ENCODE measurements at regions not wholly inside any gene's neighbourhood (a gene's known extent, or its start where the extent isn't known, plus 50 kb on each side); places are given as distances from the start of the nearest gene placed in this dataset.
A peak's percentile ranks its signal among the peaks of the same experiment; 100 is the strongest.

DNA sequence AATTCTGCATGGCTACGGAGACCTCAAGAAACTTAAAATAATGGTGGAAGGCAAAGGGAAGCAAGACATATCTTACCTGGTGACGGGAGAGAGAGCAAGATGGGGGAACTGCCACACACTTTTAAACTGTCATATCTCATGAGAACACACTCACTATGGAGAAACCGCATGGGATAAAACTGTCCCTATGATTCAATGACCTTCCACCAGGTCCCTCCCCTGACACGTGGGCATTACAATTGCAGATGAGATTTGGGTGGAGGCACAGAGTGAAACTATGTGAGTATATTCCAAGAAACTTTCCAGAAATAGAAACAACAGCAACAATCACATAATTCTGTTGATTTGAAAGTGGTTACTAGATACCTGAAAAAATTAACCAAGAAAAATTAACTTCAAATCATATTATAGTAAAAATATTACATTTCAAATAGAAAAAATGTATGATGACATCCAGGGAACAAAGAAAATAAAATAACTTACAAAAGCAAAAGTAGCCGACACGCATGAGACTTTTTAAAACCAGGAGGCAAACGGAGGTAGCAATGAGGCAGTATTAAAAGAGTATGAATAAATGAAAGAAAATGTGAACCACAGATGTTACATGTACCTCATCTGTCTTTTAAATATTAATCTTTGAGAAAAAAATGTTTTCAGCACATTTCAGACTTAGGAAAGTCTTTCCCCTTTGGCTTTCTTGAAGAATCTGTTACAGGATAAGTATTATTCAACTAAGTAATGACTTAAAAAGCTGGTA, 879.5 kb downstream of the TECRL start:
- Histone ChIP-seq H3K27me3 (no peaks in the 10 kb centered on the region), H3K4me2 (no peak overlapping the region), H3K36me3 (no peaks in the 10 kb centered on the region), H3K9me3 (no peaks in the 10 kb centered on the region), H3K4me3 (no peak overlapping the region), H3K9ac (no peak overlapping the region), H4K20me1 (no peaks in the 10 kb centered on the region), H3K27ac (no peak overlapping the region), H3K4me1 (no peaks in the 10 kb centered on the region)
- TF ChIP-seq Cebpa-rat (IDR thresholded peaks at IDR 0.05), result no peak

DNA sequence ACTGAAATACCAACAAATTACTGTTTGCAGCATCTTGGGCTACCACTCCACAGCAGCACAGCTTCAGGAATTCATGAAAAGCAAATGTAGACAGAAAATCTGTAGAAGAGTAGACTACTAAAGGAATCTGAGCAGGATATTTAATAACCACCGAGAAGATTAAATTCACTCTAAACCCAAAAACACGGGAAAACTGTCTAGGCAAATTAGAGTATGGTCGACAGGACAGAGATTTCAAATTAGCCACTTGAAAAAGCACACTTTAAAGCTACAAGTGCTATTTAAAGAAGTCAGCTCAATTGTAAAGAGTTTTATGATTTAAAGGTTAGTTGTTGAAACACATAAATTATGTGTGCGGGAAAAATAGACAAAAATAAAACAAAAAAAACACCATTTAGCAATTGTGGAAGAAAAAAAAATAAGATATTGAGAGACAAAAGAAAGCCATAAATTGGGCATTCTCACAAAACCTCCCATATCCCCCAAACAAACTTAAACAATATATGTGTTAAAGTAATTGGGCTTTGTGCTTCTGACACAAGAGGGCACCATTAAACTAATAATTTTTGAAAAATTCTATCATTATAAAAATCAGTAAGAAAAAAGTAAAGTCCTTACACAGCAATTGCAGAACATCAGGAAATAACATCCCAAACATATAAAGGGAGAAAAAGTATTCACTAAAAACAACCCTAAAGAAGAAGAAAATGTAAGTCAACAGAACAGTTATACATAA, 880.8 kb downstream of the TECRL start:
- Histone ChIP-seq H4K20me1 (no peaks in the 10 kb centered on the region), H3K9ac (no peak overlapping the region), H3K9me3 (no peaks in the 10 kb centered on the region), H3K27me3 (no peaks in the 10 kb centered on the region), H3K27ac (no peak overlapping the region), H3K36me3 (no peaks in the 10 kb centered on the region), H3K4me2 (no peak overlapping the region), H3K4me1 (no peaks in the 10 kb centered on the region), H3K4me3 (no peak overlapping the region)
- TF ChIP-seq Cebpa-rat (IDR thresholded peaks at IDR 0.05), result no peak

DNA sequence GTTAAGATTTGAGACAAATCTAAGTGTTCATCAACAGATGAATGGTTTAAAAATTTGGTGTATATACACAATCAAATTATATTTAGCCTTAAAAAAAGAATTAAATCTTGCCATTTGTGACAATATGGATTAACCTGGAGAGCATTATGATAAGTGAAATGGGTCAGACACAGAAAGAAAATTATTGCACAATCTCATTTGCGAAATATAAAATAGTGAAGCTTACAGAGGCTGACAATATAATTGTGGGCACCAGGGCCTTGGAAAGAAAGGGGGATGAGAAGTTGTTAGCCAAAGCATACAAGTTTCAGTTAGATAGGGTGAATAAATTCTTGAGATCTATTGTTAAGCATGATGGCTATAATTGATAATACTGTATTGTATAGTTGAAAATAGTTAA, 883.0 kb downstream of the TECRL start:
- H3K36me3 ChIP-seq, result no peaks in the 10 kb centered on the region
- H3K9me3 ChIP-seq, result no peaks in the 10 kb centered on the region
- peak; percentile 48; the same call in 1 of the 2 replicates for TF ChIP-seq Cebpa-rat (IDR thresholded peaks at IDR 0.05)
- H3K4me1 ChIP-seq, result no peaks in the 10 kb centered on the region
- no peak overlapping the region for H3K27ac ChIP-seq
- H3K9ac ChIP-seq, result no peak overlapping the region
- no peak overlapping the region for H3K4me3 ChIP-seq
- no peaks in the 10 kb centered on the region for H3K27me3 ChIP-seq
- no peaks in the 10 kb centered on the region for H4K20me1 ChIP-seq
- no peak overlapping the region for H3K4me2 ChIP-seq

DNA sequence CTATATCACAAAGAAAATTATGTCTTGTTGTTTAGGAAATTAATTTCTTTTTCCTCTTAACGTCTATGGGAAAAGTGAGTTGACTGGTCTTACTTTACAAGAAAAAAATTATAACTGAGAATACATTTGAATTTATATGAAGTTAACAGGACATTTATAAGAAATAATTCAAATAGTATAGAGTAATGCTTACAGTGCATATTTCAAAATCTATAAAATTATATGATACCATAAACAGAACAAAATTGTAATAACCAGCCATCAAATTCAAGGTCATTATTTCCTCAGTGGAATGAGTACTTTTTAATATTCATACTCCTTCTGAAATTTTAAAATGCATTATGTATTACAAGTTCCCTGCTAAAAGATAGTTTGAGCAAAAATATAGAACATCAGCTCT, 884.5 kb downstream of the TECRL start:
- TF ChIP-seq Cebpa-rat (IDR thresholded peaks at IDR 0.05), result no peak
- no peak overlapping the region for H3K4me2 ChIP-seq
- H3K4me1 ChIP-seq, result no peaks in the 10 kb centered on the region
- H3K4me3 ChIP-seq, result no peak overlapping the region
- no peaks in the 10 kb centered on the region for H3K9me3 ChIP-seq
- no peaks in the 10 kb centered on the region for H4K20me1 ChIP-seq
- H3K9ac ChIP-seq, result no peak overlapping the region
- no peak overlapping the region for H3K27ac ChIP-seq
- H3K36me3 ChIP-seq, result no peaks in the 10 kb centered on the region
- no peaks in the 10 kb centered on the region for H3K27me3 ChIP-seq

DNA sequence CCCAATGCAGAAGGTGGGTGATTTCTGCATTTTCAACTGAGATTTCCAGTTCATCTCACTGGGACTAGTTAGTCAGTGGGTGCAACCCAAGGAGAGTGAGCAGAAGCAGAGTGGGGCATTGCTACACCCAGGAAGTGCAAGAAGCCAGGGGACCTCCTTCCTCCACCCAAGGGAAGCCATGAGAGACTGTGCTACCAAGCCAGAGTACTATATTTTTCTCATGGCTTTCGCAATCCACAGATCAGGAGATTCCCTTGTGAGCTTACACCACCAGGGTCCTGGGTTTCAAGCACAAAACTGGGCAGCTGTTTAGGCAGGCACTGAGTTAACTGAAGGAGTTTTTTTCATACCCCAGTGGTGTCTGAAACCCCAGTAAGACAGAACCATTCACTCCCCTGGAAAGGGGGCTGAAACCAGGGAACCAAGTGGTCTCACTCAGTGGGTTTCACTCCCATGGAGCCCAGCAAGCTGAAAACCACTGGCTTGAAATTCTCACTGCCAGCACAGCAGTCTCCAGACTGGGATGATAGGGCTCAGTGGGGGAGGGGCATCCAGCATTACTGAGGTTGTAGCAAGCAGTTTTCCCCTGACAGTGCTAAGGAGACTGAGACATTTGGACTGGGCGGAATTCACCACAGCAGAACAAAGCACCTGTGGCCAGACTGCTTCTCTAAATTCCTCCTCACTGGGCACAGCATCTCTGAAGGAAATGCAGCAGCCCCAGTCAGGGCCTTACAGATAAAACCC, 903.4 kb downstream of the TECRL start:
- Histone ChIP-seq H3K4me2 (no peak overlapping the region), H3K4me3 (no peak overlapping the region), H3K27me3 (no peaks in the 10 kb centered on the region), H3K4me1 (no peaks in the 10 kb centered on the region), H4K20me1 (no peaks in the 10 kb centered on the region), H3K9me3 (no peaks in the 10 kb centered on the region), H3K9ac (no peak overlapping the region), H3K36me3 (no peaks in the 10 kb centered on the region), H3K27ac (no peak overlapping the region)
- TF ChIP-seq Cebpa-rat (IDR thresholded peaks at IDR 0.05), result no peak

DNA sequence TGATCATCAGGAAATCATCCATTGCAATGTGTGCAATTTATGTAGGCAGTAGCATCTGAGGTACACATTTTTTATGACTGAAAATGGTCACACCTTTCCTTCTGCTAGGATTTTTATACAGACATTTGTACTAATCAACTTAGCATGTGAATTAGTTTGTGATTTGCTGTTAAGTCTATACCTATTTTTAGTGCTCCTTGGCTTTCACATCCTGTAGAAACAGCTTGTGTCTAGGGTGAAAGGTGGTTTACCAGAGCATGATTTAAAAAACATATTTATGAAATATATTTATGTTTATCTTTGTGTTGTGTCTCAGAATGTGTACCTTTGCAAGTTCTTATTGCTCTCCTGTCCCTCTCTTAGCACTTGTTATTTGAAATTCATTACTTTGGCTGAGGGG, 916.0 kb downstream of the TECRL start:
- Histone ChIP-seq H3K9ac (no peak overlapping the region), H3K36me3 (no peaks in the 10 kb centered on the region), H3K27ac (0 out of 2 replicates have a peak overlapping the region, but pooled peaks have one; percentile 36), H3K9me3 (no peaks in the 10 kb centered on the region), H3K27me3 (no peaks in the 10 kb centered on the region), H3K4me3 (no peak overlapping the region), H3K4me1 (peaks cover 20% of the 10 kb centered on the region), H4K20me1 (no peaks in the 10 kb centered on the region), H3K4me2 (peak overlapping the region; percentile 59)
- no peak for TF ChIP-seq Cebpa-rat (IDR thresholded peaks at IDR 0.05)

- Histone ChIP-seq H3K4me1 (peaks cover 20% of the 10 kb centered on the region), H3K4me3 (no peak overlapping the region), H3K9ac (no peak overlapping the region), H3K27ac (no peak overlapping the region; the same call in 1 of the 2 replicates), H3K27me3 (no peaks in the 10 kb centered on the region), H3K9me3 (no peaks in the 10 kb centered on the region), H3K36me3 (no peaks in the 10 kb centered on the region), H3K4me2 (peak overlapping the region; percentile 59), H4K20me1 (no peaks in the 10 kb centered on the region)
- TF ChIP-seq Cebpa-rat (IDR thresholded peaks at IDR 0.05), result no peak
Measured at GRCh38 chr4:63492515-63492914, 916.7 kb downstream of the TECRL start.

GRCh38 chr4:63464393-63464792, 944.9 kb downstream of the TECRL start:
- Histone ChIP-seq H3K27ac (no peak overlapping the region), H3K4me2 (no peak overlapping the region)

DNA sequence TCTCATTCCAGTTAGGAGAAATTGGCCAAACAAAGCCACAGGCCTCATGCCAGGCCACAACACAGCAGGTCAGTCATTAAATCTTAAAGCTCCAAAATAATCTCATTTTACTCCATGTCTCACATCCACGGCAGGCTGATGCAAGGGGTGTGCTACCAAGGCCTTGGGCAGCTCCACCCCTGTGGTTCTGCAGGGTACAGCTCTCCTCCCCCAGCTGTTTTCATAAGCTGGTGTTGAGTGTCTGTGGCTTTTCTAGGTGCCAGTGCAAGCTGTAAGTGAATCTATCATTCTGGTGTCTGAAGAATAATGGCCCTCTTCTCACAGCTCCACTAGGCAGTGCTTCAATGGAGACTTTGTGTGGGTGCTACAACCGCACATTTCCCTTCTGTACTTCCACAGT, 949.2 kb downstream of the TECRL start:
- no peaks in the 10 kb centered on the region for H3K9me3 ChIP-seq
- H3K36me3 ChIP-seq, result no peaks in the 10 kb centered on the region

More at GRCh38 chr4:63464393-63464792, 944.9 kb downstream of the TECRL start:
- Histone ChIP-seq H3K27me3 (no peaks in the 10 kb centered on the region), H3K36me3 (no peaks in the 10 kb centered on the region), H4K20me1 (no peaks in the 10 kb centered on the region), H3K4me1 (no peaks in the 10 kb centered on the region), H3K4me3 (no peak overlapping the region), H3K9me3 (no peaks in the 10 kb centered on the region), H3K9ac (no peak overlapping the region)
- TF ChIP-seq Cebpa-rat (IDR thresholded peaks at IDR 0.05), result no peak

GRCh38 chr4:63459329-63459728, 949.9 kb downstream of the TECRL start:
- no peak overlapping the region for H3K4me2 ChIP-seq
- no peaks in the 10 kb centered on the region for H3K27me3 ChIP-seq
- H3K4me1 ChIP-seq, result no peaks in the 10 kb centered on the region
- no peak overlapping the region for H3K27ac ChIP-seq
- H3K4me3 ChIP-seq, result no peak overlapping the region
- H3K9me3 ChIP-seq, result no peaks in the 10 kb centered on the region
- H4K20me1 ChIP-seq, result no peaks in the 10 kb centered on the region
- TF ChIP-seq Cebpa-rat (IDR thresholded peaks at IDR 0.05), result no peak
- H3K9ac ChIP-seq, result no peak overlapping the region
- H3K36me3 ChIP-seq, result no peaks in the 10 kb centered on the region

More for the DNA sequence above, 949.2 kb downstream of the TECRL start:
- no peak overlapping the region for H3K4me3 ChIP-seq
- H3K4me1 ChIP-seq, result no peaks in the 10 kb centered on the region
- no peak overlapping the region for H3K4me2 ChIP-seq
- no peak overlapping the region for H3K27ac ChIP-seq
- H3K9ac ChIP-seq, result no peak overlapping the region
- no peaks in the 10 kb centered on the region for H4K20me1 ChIP-seq
- H3K27me3 ChIP-seq, result no peaks in the 10 kb centered on the region
- TF ChIP-seq Cebpa-rat (IDR thresholded peaks at IDR 0.05), result no peak
